Muscle layer of colon (tissue), 2 donors: ENCODE measurements at regions not wholly inside any gene's neighbourhood (a gene's known extent, or its start where the extent isn't known, plus 50 kb on each side); places are given as distances from the start of the nearest gene placed in this dataset.

Source experiments
- H3K27ac ChIP-seq: one replicate; pipeline ENCODE4 v1.7.0; 2013; ENCODE audit warnings: low read depth, mild to moderate bottlenecking, low read length, moderate library complexity
- H3K27me3 ChIP-seq, 2 donors: one replicate each; pipeline ENCODE4 v1.7.0; 2013; ENCODE audit warnings: low read length in 2 of 2, mild to moderate bottlenecking in 2 of 2; ENCODE audit not compliant: insufficient read depth in 2 of 2, control insufficient read depth in 1 of 2
- H3K36me3 ChIP-seq: one replicate; pipeline ENCODE4 v1.7.0; 2013; ENCODE audit warnings: mild to moderate bottlenecking, low read length; ENCODE audit not compliant: insufficient read depth
- H3K4me1 ChIP-seq: one replicate; pipeline ENCODE4 v1.7.0; 2013; ENCODE audit warnings: mild to moderate bottlenecking, low read length; ENCODE audit not compliant: insufficient read depth
- H3K4me3 ChIP-seq, 2 donors: one replicate each; pipeline ENCODE4 v1.7.0; 2013; ENCODE audit warnings: low read length in 2 of 2, low read depth in 1 of 2, mild to moderate bottlenecking in 1 of 2, moderate library complexity in 1 of 2
- H3K9ac ChIP-seq: one replicate; pipeline ENCODE4 v1.7.0; 2013; ENCODE audit warnings: low read length
- H3K9me3 ChIP-seq: one replicate; pipeline ENCODE4 v1.7.0; 2013; ENCODE audit warnings: mild to moderate bottlenecking, low read length
- donor health status: abdominal sarcoma.
- donor health status: Adenocarcinoma of cecum.

DNA sequence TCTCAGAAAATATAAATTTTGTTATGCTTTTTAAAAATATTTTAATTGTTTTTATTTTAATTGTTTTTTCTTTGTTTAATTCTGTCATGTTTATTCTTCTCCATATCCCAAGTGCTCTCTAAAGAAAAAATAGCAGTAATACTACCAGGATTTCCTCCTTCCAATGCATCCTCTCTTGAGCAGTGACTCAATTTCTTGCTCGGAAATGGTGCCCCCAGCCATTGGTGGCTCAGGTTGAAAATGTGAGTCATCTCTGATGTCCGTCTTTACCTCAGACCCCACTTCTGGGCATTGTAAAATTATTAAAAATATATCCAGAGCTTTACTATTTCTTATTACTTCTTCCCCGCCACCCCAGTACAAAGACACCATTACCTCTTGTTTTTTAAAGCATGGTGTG, 898.5 kb downstream of the METTL15 start:
- Histone ChIP-seq H3K27ac (no peak overlapping the region), H3K36me3 (no peaks in the 10 kb centered on the region), H3K27me3 (no peaks in the 10 kb centered on the region), H3K9me3 (no peaks in the 10 kb centered on the region), H3K4me1 (no peaks in the 10 kb centered on the region), H3K9ac (no peak overlapping the region), H3K4me3 (no peak overlapping the region)

DNA sequence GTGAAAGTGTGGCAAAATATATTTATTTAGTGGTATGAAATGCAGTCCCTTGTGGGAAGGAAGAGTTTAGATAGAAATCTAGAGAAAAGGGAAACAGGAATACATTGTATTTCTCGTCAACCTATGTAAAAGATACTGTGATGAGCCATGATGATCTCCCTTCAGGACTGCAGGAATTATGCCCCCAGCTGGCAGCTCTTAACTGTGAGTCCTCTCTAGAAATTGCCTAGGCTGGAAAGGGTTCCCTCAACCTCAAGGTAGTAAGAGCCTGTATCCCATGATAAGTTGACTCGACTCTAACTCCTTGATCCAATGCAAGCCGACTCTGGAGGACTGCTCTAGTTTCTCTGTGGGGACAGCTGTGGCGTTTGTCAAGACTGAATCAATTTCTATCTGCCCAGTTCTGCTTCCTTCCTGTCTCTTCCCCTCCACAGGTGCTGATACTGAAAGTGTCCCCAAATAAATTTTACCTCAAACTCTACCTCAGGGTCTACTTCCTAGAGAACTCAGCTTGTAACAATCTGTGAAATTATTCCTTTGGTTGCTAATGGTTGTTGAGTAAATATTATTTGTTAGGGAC, 897.3 kb downstream of the METTL15 start:
- Histone ChIP-seq H3K9ac (no peak overlapping the region), H3K4me3 (no peak overlapping the region), H3K9me3 (no peaks in the 10 kb centered on the region), H3K4me1 (no peaks in the 10 kb centered on the region), H3K27me3 (no peaks in the 10 kb centered on the region), H3K36me3 (no peaks in the 10 kb centered on the region), H3K27ac (no peak overlapping the region)

DNA sequence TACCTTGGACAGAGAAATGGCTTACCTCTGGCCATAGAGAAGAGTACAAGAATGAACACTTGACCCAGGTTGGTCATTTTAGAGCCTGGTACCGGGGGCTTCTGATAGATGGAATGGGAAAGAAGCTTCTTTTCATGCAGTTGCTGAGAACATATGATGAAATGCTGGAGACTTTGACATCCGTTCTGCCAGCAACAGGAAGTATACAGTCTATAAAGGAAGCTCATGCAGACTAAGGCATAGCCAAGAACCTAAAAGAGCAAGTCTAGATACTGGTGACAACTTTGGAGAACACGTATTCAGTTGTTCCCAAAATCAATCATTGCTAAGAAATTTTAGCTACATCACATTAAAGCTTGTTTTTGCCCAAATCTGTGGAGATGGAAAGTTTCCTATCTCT, 894.6 kb downstream of the METTL15 start:
- no peak overlapping the region for H3K4me3 ChIP-seq
- H3K9ac ChIP-seq = no peak overlapping the region
- H3K9me3 ChIP-seq = no peaks in the 10 kb centered on the region
- no peaks in the 10 kb centered on the region for H3K4me1 ChIP-seq
- H3K27ac ChIP-seq = no peak overlapping the region
- H3K27me3 ChIP-seq = no peaks in the 10 kb centered on the region
- H3K36me3 ChIP-seq = no peaks in the 10 kb centered on the region

DNA sequence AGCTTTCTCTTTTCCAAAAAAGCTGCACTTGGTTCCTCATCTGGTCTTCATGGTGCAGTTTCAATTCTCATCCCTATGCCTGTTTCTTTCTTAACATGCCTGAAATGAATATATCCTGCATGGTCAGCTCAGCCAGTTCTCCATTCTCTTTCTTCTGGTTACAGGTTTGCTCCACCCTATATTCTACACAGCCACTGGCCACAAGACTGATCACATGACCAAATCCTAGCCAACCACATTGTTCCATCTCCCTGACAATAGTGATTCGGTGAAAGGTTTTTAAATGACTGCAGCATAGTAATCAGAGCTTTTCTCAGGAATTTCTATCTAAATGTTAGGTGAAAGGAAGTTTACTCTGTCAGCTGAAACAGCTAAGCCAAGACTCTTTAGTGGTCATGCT, 891.4 kb downstream of the METTL15 start:
- Histone ChIP-seq H3K27me3 (no peaks in the 10 kb centered on the region), H3K4me1 (no peaks in the 10 kb centered on the region), H3K9ac (no peak overlapping the region), H3K4me3 (no peak overlapping the region), H3K9me3 (no peaks in the 10 kb centered on the region), H3K36me3 (no peaks in the 10 kb centered on the region), H3K27ac (no peak overlapping the region)

DNA sequence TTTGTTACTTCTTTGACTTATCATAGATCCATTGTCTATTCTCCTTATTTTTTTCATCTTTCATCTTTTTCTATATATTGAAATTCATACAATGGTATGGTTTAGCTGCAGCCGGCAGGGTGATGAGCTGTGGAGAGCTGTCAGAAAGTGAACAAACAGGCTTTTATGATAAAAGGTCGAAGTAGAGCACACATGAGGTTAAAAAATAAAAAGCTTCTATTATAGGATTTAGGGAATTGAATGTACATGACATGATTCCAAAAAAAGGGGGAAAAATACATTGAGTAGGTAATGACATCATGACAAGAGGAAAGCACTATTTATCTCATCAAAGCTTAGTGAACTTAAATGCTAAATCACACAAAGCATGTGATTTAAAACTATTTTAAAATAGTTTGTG, 884.8 kb downstream of the METTL15 start:
- Histone ChIP-seq H3K4me1 (no peaks in the 10 kb centered on the region), H3K4me3 (no peak overlapping the region), H3K27ac (no peak overlapping the region), H3K9me3 (no peaks in the 10 kb centered on the region), H3K27me3 (no peaks in the 10 kb centered on the region), H3K9ac (no peak overlapping the region), H3K36me3 (no peaks in the 10 kb centered on the region)

DNA sequence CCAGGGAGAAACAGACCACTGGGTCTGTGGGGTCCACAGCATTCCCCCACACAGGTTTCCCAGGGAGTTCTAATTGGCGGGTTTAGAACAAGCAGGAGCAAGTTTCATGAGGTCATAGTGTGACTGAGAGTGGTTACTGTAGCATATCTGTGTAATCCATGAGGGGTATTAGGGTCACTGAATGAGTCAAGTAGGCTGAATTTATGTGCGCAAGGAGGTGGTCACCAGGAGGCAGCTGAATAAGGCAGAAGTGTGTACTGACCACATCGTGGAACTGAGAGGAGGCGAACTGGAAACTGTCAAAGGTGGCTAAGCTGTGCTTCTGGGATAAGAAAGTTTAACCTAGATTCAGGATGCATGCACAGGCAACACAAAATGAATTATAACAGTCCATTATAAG, 876.0 kb downstream of the METTL15 start:
- no peak overlapping the region for H3K4me3 ChIP-seq
- H3K27me3 ChIP-seq = no peaks in the 10 kb centered on the region
- no peaks in the 10 kb centered on the region for H3K4me1 ChIP-seq
- H3K36me3 ChIP-seq = no peaks in the 10 kb centered on the region
- no peak overlapping the region for H3K9ac ChIP-seq
- no peaks in the 10 kb centered on the region for H3K9me3 ChIP-seq
- H3K27ac ChIP-seq = no peak overlapping the region

DNA sequence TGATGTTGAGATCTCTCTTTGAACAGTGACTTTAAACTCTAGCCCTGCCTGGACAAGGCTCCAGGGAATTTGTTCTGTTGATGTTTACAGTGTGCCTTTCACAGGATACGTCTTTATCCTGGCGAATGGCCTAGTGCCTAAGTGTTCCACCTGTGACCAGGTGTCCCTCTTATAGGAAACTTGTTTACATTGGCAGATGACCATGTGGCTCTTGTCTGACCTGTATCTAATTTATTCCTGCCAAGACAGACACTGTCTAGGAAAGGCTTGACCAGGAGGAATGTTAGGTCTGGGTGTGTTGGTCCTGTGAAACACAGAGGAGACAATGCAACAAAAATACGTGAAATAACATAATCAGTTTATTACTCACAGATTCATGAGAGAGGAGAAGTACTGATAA, 875.6 kb downstream of the METTL15 start:
- H3K27ac ChIP-seq = no peak overlapping the region
- no peaks in the 10 kb centered on the region for H3K27me3 ChIP-seq
- no peaks in the 10 kb centered on the region for H3K36me3 ChIP-seq
- H3K4me3 ChIP-seq = no peak overlapping the region
- no peak overlapping the region for H3K9ac ChIP-seq
- H3K4me1 ChIP-seq = no peaks in the 10 kb centered on the region
- H3K9me3 ChIP-seq = no peaks in the 10 kb centered on the region

DNA sequence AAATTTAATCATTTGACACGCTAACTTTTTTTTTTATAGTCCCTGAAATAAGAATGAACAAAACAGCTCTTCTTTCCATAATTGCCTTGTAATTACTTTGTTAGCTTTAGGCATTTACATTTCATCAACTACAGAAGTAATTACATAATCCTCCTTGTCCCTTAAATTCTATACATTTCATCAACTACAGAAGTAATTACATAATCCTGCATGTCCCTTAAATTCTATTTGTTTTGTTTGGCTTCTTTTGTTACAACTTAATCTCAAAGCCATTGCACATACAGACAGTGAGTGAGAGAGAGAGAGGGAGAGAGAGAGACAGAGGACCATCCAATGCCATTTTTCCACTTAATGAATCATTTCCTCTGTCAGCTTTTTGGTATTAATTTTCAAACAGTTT, 873.2 kb downstream of the METTL15 start:
- Histone ChIP-seq H3K9me3 (no peaks in the 10 kb centered on the region), H3K4me3 (no peak overlapping the region), H3K27me3 (no peaks in the 10 kb centered on the region), H3K36me3 (no peaks in the 10 kb centered on the region), H3K27ac (no peak overlapping the region), H3K4me1 (no peaks in the 10 kb centered on the region), H3K9ac (no peak overlapping the region)

DNA sequence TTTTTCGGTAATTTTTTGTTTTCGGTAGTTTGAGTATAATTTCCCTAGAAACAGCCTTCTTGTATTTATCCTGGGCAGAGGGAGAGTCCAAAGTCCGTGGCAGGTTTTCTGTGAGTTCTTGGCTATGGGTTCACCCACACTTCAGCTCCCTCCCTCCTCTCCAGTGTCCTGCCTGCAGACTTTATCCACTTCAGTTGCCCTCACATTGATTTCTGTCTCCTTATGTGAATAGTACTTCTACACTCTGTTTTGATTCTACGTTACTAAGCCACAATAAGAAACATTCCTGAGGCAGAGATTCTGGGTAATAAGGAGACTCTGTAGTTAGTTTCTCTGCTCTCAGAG, 868.6 kb downstream of the METTL15 start:
- Histone ChIP-seq H3K27ac (no peak overlapping the region), H3K9me3 (no peaks in the 10 kb centered on the region), H3K36me3 (no peaks in the 10 kb centered on the region), H3K4me3 (no peak overlapping the region), H3K4me1 (no peaks in the 10 kb centered on the region), H3K9ac (no peak overlapping the region), H3K27me3 (no peaks in the 10 kb centered on the region)

DNA sequence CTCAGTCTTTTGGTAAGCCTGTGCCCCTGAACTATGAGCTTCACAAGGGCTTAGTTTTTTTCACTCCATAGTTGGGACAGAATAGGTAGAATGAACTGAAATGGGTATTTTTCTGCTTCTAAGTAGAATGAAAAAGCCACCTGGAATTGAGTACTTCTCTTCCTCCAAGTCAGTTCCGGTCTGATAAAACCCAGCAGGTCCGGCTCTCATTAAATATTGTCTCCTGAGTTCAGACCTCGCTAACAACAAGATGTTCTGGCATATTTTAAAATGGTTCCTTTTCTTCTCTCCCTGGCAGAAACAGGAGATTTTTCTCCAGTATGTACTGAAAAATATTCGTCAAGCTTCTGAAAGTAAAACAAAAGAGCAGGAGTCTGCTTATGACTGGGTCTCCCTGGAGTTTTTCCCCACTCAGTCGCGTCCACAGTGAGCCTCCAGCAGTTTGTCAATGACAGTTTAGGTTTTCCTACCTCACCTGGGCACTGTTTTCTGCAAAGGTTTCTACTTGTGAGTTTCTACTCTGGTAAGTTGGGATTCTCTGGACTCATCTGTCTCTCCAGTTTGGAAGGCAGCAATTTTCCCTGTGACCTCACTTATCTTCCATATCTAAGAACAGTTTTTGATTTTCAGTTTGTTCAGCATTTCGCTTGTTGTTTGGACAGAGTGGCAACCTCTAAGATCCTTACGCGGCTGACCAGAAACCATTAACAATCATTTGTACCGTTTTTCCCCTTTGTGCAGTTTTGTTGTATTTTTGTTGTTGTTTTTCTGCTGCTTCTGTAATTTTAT, 868.0 kb downstream of the METTL15 start:
- Histone ChIP-seq H3K4me3 (no peak overlapping the region), H3K9me3 (no peaks in the 10 kb centered on the region), H3K27me3 (no peaks in the 10 kb centered on the region), H3K27ac (no peak overlapping the region), H3K9ac (no peak overlapping the region), H3K36me3 (no peaks in the 10 kb centered on the region), H3K4me1 (no peaks in the 10 kb centered on the region)

DNA sequence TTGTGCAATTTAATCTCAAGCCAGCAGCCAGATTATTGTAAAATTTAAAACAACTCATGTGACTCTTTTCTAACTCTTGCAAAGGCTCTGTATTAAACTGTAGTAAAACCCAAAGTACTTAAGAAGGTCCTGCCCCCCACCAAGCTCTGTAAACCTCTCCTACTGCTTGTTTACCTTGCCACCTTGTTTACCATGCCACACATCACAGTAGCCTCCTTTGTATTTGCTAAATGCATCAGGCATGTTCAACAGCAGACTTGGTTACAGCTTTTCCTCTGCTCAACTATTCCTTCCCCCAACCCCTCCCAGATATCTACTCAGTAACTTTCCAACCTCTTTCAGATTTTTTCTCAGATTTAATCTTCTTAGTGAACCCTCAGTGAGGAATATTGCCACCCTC, 861.6 kb downstream of the METTL15 start:
- H3K4me1 ChIP-seq = no peaks in the 10 kb centered on the region
- no peak overlapping the region for H3K4me3 ChIP-seq
- no peaks in the 10 kb centered on the region for H3K27me3 ChIP-seq
- H3K9ac ChIP-seq = no peak overlapping the region
- no peaks in the 10 kb centered on the region for H3K9me3 ChIP-seq
- H3K27ac ChIP-seq = no peak overlapping the region
- H3K36me3 ChIP-seq = no peaks in the 10 kb centered on the region

DNA sequence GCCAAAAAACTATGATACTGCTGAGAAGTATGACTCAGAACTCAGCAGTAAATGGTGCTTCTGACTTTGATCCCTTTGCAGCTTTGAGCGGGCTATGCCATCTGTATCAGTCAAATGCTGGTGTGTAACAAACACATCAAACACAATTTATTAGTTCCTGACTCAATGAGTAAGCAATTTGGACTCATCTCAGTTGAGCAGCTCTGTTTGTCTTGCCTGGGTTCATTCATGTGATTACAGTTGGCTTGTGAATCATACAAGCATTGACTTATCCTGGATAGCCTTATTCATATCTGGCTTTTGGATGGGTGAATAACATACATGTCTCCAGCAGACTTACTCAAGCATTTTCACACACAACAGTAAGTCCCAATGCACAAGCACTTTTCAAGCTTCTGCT, 858.8 kb downstream of the METTL15 start:
- H3K9me3 ChIP-seq = no peaks in the 10 kb centered on the region
- no peak overlapping the region for H3K9ac ChIP-seq
- no peak overlapping the region for H3K27ac ChIP-seq
- no peaks in the 10 kb centered on the region for H3K4me1 ChIP-seq
- H3K27me3 ChIP-seq = no peaks in the 10 kb centered on the region
- no peak overlapping the region for H3K4me3 ChIP-seq
- H3K36me3 ChIP-seq = no peaks in the 10 kb centered on the region
